HG03175 (cell line): ENCODE measurements at regions not wholly inside any gene's neighbourhood (a gene's known extent, or its start where the extent isn't known, plus 50 kb on each side); places are given as distances from the start of the nearest gene placed in this dataset.
"Not testable (repeated sequence)": the region's sequence is repeated elsewhere in the genome, so short reads cannot be mapped to it uniquely, and the experiment has no call there.

Experiments used
- ATAC-seq: cut with Tn5 transposase; IDR thresholded peaks from one replicate; pipeline ENCODE4 v1.9.1; 2021; ENCODE audit warnings: mild to moderate bottlenecking, moderate library complexity; ENCODE audit not compliant: unreplicated experiment

DNA sequence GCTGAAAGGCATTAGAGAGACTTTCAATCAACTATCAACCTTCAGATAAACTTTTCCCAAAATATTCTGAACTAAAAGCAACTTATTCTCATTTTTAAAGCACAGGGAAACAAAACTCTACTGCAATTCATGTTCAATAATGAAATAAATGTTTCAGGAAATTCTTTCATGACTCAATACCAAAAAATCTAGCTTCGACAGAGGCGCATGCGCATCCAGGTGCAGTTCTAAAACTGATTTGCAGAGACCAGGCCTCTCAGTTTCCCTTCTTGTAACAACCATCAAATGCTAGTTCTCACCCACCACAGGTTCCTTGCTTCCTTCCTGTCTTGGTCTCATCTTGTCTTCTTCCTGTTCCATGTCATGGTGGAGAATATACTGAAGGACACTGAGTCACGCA, 55.3 kb upstream of the NRBF2 start:
- ATAC-seq: no peak

DNA sequence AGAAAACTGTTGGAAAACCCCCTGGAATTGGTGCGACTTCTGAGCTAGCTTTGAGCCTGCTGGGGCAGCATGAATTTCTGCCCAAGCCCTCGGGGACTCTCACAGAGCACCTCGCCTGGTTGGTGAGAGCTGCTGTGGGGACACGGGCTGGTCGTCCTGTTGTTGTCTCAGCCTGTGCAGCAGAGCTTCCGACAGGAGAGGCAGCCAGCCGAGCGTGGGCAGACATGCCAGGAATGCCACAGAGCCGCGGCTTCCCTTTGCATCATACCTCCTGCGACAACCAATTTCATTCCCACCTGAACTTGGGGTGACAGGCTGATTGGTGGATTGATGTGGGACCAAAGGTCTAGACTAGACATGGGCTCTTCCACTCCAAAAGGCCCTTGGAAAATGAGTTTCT, 60.2 kb upstream of the NRBF2 start:
- no peak for ATAC-seq

DNA sequence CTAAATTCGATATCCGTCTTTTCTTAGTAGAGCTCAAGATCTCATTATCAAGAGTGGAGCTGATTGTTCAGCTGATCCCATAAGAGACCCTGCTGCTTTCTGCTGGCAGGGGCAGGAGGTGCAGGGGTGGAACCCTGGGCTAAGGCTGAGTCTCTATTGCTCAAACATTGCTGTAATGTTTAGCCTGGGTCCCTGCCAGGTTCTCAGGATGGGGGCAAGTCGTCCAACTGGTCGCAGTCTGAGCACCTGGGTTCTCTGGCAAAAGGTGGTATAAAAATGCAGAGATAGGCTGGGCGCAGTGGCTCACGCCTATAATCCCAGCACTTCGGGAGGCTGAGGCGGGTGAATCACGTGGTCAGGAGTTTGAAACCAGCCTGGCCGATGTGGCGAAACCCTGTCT, 62.0 kb upstream of the NRBF2 start:
- no peak for ATAC-seq

GRCh38 chr10:63069318-63069717, 63.8 kb upstream of the NRBF2 start:
- ATAC-seq: no peak

- no peak for ATAC-seq
Observed at GRCh38 chr10:63068246-63068645, 64.9 kb upstream of the NRBF2 start.

DNA sequence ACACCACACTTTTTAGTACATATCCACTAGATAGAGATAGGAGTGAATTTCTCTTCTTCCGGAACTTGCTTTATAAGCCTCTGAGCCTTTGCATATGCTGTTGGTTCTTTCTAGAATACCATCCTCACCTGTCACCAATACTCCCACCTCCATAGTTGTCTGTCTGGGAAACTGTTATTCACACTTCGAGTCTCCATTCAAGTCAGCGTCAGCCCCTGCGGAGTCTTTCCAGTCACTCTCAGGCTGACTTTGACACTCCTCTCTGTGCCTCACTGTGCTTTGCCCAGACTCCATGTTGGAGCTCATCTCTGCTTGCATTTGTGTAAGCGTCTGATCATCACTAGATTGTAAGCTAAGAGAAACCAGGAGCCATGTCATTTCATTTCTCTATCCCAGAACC, 66.5 kb upstream of the NRBF2 start:
- no peak for ATAC-seq

DNA sequence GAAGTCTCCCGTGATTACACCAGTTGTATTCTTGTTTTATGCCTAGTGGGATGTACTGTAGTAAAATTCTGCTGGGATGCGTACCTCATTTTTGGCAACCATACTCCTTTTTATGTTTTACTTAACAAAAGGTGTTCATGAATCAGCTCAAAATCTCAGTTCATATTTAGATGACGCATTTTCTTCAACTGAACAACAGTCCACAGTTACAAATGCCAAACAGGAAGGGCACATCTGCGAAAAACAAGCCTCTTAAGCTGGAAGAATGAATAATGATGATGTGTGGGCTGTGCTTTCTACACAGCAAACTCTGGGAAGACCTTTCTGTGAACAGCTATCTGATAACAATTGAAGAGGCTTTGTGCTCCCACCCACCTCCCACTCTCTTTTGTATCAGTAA, 68.4 kb upstream of the NRBF2 start:
- no peak for ATAC-seq

GRCh38 chr10:63058236-63058635, 74.9 kb upstream of the NRBF2 start:
- no peak for ATAC-seq

DNA sequence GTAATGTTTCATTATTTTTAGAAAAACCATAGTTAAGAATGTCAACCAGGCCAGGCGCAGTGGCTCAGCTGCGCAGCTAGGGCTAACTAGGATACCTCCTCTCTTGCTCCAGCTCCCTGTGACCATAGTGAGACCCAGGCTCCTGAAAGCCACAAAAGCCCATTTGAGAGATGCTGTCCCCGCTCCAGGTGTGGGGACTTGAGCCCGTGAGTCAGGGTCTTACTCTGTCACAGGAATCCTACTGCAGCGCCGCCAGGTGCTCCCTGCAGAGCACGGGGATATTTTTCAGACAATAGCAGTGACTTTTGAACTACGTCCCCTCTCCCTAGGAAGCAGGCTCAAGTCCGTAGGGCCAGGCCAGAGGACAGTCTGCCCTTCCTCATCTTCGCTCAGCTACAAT, 75.6 kb upstream of the NRBF2 start:
- no peak for ATAC-seq

DNA sequence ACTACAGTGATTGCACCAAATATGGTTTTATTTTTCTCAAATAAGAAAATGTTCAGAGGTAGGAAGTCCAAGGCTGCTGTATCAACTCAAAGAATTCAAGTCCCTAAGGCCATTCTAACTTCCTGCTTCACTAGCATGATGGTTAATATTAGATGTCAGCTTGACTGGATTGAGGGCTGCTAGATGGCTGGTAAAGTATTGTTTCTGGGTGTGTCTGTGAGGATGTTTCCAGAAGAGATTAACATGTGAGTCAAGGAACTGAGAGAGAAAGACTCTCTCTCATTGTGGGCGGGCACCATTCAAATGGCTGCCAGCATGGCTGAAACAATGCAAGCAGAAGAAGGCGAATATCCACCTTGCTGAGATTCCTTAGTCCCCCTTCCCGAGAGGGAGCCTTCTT, 77.4 kb upstream of the NRBF2 start:
- no peak for ATAC-seq

GRCh38 chr10:63054889-63055611, 78.1 kb upstream of the NRBF2 start:
- ATAC-seq: no peak

DNA sequence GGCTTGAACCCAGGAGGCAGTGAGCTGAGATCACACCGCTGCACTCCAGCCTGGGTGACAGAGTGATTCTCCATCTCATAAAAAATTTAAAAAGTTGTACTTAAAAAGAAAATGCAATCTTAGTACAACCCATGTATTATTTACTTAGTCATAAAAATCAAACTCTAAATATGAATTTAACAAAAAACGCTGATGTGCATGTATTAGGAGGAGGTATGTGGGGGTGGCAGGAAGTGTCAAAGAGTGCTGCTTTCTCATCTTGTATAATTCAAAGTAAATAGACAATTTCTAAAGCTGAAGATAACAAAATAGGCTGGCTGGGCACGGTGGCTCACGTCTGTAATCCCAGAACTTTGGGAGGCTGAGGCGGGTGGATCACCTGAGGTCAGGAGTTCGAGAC, 81.0 kb upstream of the NRBF2 start:
- no peak for ATAC-seq

- no peak for ATAC-seq
Observed at GRCh38 chr10:63042256-63042655, 90.9 kb upstream of the NRBF2 start.

DNA sequence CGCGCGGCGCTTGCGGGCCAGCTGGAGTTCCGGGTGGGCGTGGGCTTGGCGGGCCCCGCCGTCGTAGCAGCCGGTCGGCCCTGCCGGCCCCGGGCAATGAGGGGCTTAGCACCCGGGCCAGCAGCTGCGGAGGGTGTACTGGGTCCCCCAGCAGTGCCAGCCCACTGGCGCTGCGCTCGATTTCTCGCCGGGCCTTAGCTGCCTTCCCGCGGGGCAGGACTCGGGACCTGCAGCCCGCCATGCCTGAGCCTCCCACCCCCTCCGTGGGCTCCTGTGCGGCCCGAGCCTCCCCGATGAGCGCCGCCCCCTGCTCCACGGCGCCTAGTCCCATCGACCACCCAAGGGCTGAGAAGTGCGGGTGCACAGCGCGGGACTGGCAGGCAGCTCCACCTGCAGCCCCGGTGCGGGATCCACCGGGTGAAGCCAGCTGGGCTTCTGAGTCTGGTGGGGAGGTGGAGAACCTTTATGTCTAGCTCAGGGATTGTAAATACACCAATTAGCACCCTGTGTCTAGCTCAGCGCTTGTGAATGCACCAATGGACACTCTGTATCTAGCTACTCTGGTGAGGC, 99.4 kb upstream of the NRBF2 start:
- ATAC-seq: not testable (repeated sequence)

DNA sequence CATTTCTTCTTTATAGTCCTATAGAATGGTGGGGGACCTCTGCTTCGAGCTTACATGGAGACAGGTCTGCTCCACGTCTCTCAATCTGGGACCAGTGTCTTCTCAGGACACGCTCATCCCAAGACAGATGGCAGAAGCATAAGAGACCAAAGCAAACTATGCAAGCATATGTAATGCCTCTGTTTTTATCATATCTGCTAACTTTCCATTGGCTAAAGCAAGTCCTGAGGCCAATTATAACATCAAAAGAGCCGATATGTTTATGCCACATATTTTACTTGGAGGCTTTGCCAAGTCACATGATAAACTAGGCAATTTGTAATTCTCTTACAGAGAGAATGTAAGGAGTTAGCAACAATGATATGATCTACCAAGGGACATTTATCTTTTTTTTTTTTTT, 102.6 kb upstream of the NRBF2 start:
- no peak for ATAC-seq

GRCh38 chr10:63027531-63027930, 105.6 kb upstream of the NRBF2 start:
- ATAC-seq: no peak

DNA sequence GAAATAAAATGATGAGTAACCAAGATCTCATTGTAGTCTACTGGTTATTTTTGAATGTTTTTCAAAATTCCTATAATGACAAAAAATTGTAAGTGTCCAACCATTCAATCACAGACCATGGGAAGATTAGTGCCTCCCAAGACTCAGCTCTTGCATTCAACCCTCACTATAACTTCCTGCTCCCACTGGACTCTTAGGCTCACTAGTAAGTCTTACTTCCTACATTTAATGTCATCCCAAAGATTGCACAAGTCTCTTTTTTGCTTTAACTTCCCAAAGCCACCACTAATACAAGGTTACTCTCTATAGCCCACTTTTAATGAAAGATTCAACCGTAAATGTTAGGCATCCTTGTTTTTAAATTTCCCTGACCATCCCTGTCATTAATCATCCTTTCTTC, 111.9 kb upstream of the NRBF2 start:
- no peak for ATAC-seq

DNA sequence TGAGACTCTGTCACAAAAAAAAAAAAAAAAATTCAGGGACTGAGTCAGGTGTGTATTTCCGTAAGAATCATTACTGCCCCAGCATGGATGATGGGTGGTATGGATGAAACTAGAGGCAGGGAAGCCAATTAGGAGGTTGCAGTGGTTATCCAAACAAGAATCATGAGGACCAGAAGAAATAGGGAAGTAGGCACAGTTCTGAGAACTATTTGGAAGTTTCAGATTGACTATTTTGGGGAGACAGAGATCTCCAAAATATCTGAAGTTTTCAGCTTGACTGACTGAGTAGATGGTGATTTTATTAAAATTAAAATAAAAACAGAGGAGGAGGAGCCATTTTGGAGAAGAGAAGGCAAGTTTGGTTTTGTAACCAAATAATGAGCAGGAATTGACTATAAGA, 119.4 kb upstream of the NRBF2 start:
- ATAC-seq: no peak

GRCh38 chr10:63012623-63013022, 120.5 kb upstream of the NRBF2 start:
- ATAC-seq: no peak

GRCh38 chr10:63010203-63010602, 122.9 kb upstream of the NRBF2 start:
- ATAC-seq: no peak

- no peak for ATAC-seq
Observed at GRCh38 chr10:63008491-63008890, 124.6 kb upstream of the NRBF2 start.

DNA sequence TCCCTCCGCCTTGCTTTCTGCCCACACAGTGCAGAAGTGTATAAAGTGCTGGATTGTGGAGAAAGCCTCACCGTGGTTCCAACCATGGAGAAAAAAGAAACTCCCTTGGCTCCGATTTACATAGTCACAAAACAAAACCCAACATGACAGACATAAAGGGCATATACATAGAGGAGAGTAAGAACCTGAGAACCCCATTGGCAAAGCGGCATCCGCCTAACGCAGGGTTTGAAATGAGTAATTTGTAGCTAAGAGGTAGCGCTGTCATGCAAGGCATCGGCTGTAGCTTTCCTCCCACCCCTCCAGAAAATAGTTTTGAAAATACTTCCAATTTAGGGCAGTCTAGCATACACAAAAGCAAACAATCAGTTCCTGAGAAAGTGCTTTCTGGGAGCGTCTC, 126.0 kb upstream of the NRBF2 start:
- ATAC-seq: no peak

DNA sequence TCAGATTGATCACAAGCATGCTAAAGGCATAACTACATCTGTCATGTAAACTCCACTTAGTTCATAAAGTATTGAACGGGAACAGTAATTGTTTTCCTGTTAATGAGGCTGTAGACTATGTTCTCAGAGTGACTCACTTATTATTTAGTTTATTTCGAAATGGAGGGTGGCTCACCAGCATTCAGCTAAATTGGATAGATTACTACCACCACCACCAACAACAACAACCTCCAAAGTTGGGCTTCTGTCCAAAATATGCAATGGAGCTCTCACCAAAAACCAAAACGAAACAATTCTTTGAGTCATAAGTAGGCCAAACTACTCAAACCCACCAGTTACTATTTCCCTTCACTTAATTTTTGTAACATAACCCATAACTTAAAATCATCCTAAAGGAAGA, 127.9 kb upstream of the NRBF2 start:
- ATAC-seq: no peak
